ENCODE measurements at regions not wholly inside any gene's neighbourhood (a gene's known extent, or its start where the extent isn't known, plus 50 kb on each side); places are given as distances from the start of the nearest gene placed in this dataset.

DNA sequence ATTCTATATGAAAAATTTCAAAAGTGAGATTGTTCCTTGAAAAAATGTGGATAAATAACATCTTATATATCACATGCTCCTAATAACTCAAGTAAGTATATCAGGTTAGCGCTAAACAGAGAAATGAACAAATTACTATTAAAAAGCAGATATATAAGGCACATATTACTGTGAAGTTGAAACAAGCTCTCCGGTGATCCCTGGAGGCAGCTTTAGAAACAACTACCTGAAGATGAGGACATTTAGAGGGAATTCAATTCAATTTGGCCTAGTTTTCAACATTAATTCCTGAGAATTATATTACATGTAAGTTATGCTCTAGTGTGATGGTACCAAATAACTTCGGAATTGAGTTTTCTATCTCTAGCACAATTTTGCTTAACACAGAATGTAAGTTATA is 1373.6 kb upstream of the SPRY2 start:
- no peak overlapping the region for H3K4me3 ChIP-seq
- H3K9me3 ChIP-seq (replicated peaks in 1 of 3) = no peaks in the 10 kb centered on the region
- intact Hi-C loops (cut with DNase I) = no loop called here
- no peaks in the 10 kb centered on the region for H3K4me1 ChIP-seq (replicated peaks in 1 of 2)
- DNase-seq = no peak
- 74 to 83% (median 77%) methylated on average over 3 of the region's 3 CpGs for WGBS, 4 donors
- H3K27ac ChIP-seq = no peak overlapping the region
- no peaks in the 10 kb centered on the region for H3K36me3 ChIP-seq (replicated peaks in 1 of 2)
- no peaks in the 10 kb centered on the region for H3K27me3 ChIP-seq
- no peak for TF ChIP-seq POLR2A (IDR thresholded peaks at IDR 0.05)
- TF ChIP-seq, protein P1, sequence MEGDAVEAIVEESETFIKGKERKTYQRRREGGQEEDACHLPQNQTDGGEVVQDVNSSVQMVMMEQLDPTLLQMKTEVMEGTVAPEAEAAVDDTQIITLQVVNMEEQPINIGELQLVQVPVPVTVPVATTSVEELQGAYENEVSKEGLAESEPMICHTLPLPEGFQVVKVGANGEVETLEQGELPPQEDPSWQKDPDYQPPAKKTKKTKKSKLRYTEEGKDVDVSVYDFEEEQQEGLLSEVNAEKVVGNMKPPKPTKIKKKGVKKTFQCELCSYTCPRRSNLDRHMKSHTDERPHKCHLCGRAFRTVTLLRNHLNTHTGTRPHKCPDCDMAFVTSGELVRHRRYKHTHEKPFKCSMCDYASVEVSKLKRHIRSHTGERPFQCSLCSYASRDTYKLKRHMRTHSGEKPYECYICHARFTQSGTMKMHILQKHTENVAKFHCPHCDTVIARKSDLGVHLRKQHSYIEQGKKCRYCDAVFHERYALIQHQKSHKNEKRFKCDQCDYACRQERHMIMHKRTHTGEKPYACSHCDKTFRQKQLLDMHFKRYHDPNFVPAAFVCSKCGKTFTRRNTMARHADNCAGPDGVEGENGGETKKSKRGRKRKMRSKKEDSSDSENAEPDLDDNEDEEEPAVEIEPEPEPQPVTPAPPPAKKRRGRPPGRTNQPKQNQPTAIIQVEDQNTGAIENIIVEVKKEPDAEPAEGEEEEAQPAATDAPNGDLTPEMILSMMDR (IDR thresholded peaks at IDR 0.05) = no peak

DNA sequence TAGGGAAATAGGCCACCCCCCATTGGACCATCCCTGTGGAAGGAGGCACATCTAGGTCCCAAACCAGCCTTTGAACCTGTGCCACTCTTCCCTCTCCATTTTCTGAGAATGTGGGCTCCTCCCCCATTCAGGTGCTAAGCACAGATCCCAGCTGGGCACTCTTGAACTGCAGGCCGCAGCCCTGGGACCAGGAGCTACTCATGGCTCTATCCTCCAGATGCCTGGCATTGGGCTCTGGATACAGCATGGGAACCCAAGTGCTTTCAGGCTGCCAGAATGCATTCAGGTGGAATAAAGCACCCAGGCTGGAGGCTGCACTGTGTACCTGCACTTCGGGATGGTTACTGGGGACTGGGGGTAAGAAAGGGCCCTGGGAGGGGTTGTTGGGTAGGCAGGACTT is 1372.3 kb upstream of the SPRY2 start:
- H3K36me3 ChIP-seq (replicated peaks in 1 of 2) = no peaks in the 10 kb centered on the region
- no peak for DNase-seq
- 40 to 92% (median 88%) methylated on average over 1 to 2 of the region's 2 CpGs for WGBS, 4 donors
- no peaks in the 10 kb centered on the region for H3K9me3 ChIP-seq (replicated peaks in 1 of 3)
- TF ChIP-seq, protein P1 (IDR thresholded peaks at IDR 0.05) = no peak
- no peak for TF ChIP-seq POLR2A (IDR thresholded peaks at IDR 0.05)
- no peak overlapping the region for H3K4me3 ChIP-seq
- intact Hi-C loops (cut with DNase I) = no loop called here
- H3K4me1 ChIP-seq (replicated peaks in 1 of 2) = no peaks in the 10 kb centered on the region
- H3K27me3 ChIP-seq = no peaks in the 10 kb centered on the region
- H3K27ac ChIP-seq = no peak overlapping the region

DNA sequence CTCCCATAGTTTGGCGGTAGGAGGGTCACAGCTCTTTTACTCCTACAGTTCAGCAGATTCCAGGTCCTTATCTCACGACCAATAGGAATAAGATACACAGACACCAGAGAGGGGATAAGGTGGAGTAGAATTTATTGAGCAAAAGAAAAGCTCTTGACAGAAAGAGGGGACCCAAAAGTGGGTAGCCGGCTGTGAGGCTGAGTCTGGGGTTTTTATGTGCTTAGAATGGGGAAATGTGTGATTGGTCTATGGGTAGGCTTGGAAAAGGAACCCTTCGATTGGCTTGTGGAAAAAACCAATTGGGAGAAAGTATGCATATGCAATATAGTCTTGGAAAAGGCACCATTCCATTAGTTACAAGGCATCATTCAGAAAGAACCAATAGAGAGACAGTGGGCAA is 1356.9 kb upstream of the SPRY2 start:
- WGBS, 4 donors = 76 to 83% (median 78%) methylated on average over 4 of the region's 4 CpGs

DNA sequence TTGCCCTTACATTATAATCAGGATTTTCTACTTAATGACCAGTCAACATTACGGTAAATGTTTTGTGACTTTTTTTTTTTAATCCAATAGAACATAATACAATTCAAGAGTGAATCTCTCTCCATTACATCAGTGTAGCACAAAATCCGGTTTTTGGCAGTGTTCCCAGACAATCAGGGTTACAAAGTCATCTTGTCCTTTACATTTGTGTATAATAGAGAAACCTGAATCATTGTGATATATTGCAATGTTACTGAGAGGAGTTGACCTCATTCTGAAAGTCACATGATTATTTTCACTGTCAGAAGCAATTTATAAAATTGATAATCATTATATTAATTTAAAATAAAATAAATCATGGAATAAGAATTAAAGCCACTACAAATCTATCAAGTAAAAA is 1346.0 kb upstream of the SPRY2 start:
- intact Hi-C loops (cut with DNase I) = no loop called here
- 31 to 38% (median 33%) methylated on average over 2 of the region's 2 CpGs for WGBS, 4 donors
- no peaks in the 10 kb centered on the region for H3K36me3 ChIP-seq (replicated peaks in 1 of 2)
- no peaks in the 10 kb centered on the region for H3K4me1 ChIP-seq (replicated peaks in 1 of 2)
- H3K4me3 ChIP-seq = no peak overlapping the region
- H3K27ac ChIP-seq = no peak overlapping the region
- TF ChIP-seq, protein P1 (IDR thresholded peaks at IDR 0.05) = no peak
- no peak for TF ChIP-seq POLR2A (IDR thresholded peaks at IDR 0.05)
- H3K9me3 ChIP-seq (replicated peaks in 1 of 3) = no peaks in the 10 kb centered on the region
- H3K27me3 ChIP-seq = no peaks in the 10 kb centered on the region
- DNase-seq = peak in 5 of 7 donors; percentile 5 to 57 (median 26)

More for the DNA sequence above, 1356.9 kb upstream of the SPRY2 start:
- no peak for TF ChIP-seq POLR2A (IDR thresholded peaks at IDR 0.05)
- TF ChIP-seq, protein P1 (IDR thresholded peaks at IDR 0.05) = no peak
- DNase-seq = no peak
- Histone ChIP-seq H3K9me3 (replicated peaks in 1 of 3) (no peaks in the 10 kb centered on the region), H3K27ac (no peak overlapping the region), H3K4me3 (no peak overlapping the region), H3K27me3 (no peaks in the 10 kb centered on the region), H3K4me1 (replicated peaks in 1 of 2) (no peaks in the 10 kb centered on the region), H3K36me3 (replicated peaks in 1 of 2) (no peaks in the 10 kb centered on the region)
- intact Hi-C loops (cut with DNase I) = no loop called here
